Right atrium auricular region (tissue), 2 donors: ENCODE measurements at regions not wholly inside any gene's neighbourhood (a gene's known extent, or its start where the extent isn't known, plus 50 kb on each side); places are given as distances from the start of the nearest gene placed in this dataset.
"Not testable (repeated sequence)": the region's sequence is repeated elsewhere in the genome, so short reads cannot be mapped to it uniquely, and the experiment has no call there.

Experiments used
- DNase-seq: peaks from one replicate; pipeline ENCODE4 v3.0.0-alpha.2; 2019; ENCODE audit warnings: low spot score
- H3K27ac ChIP-seq, 2 donors: fragments of 200-600 bp; sonication (generic); 1 replicate in 1 of 2; 2 replicates in 1 of 2; pipeline ENCODE4 v1.5.1; 2016 to 2019
- H3K27me3 ChIP-seq, 2 donors: fragments of 200-600 bp; sonication (generic); one replicate each; pipeline versions ENCODE4 v1.5.1 to v1.6.0; 2017 to 2019
- H3K36me3 ChIP-seq: fragments of 200-600 bp; sonication (generic); one replicate; pipeline ENCODE4 v1.5.1; 2016
- H3K4me1 ChIP-seq, 2 donors: fragments of 200-600 bp; sonication (generic); one replicate each; pipeline versions ENCODE4 v1.5.1 to v1.6.0; 2017 to 2019
- H3K4me3 ChIP-seq, 2 donors: fragments of 200-600 bp; sonication (generic); 1 replicate in 1 of 2; 2 replicates in 1 of 2; pipeline ENCODE4 v1.5.1; 2017 to 2019; ENCODE audit warnings: mild to moderate bottlenecking in 1 of 2, moderate library complexity in 1 of 2
- H3K9me3 ChIP-seq, 2 donors: fragments of 200-600 bp; sonication (generic); one replicate each; pipeline ENCODE4 v1.5.1; 2019
- TF ChIP-seq, protein P1 (sequence below), 2 donors: fragments of 200-600 bp; sonication (generic); IDR thresholded peaks; one replicate each; pipeline ENCODE4 v1.5.1; 2019; ENCODE audit warnings: antibody characterized with exemption in 2 of 2

DNA sequence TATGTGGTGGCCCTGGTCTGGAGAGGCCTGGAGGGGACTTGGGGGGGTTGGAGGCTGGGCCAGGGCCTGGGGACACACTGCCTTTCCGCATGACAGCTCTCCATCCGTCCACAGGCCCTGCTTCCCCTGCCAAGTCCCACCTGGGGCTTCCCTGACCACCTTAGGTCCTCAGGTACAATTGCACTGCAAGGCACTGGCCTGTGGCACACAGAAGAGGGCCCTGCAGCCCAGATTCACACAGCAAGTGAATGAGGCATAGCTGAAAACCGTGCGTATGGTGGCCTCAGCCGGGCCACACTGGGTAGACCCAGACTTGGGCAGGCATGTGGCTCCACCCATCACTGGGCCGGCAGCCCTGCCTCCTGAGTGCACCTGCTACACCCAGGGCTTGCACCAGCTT, 114.2 kb downstream of the TNFRSF13B start:
- not testable (repeated sequence) for H3K27me3 ChIP-seq, H3K4me3 ChIP-seq

DNA sequence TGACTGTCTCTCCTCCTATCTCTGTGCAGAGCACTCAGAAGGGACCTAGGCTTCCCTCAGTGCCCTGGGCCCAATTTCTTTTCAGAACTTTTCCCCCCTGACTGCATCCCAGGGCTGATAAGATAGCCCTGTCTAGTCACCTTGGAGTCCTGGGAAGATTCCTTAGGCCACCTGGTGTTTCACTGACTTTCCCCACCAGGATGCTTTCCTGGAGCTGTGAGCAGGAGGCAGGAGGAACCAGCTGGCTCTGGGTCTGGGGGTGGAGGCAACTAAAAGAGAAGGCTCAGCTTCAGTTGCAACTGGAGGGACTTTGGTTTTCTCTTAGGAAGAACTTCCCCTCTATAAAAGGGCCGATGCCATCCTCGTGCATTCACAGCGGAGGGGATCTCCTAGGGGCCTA, 115.1 kb downstream of the TNFRSF13B start:
- not testable (repeated sequence) for H3K9me3 ChIP-seq, H3K4me1 ChIP-seq, DNase-seq, H3K36me3 ChIP-seq, H3K27ac ChIP-seq, H3K4me3 ChIP-seq, H3K27me3 ChIP-seq

More for the DNA sequence above, 114.2 kb downstream of the TNFRSF13B start:
- not testable (repeated sequence) for H3K9me3 ChIP-seq, H3K27ac ChIP-seq, H3K36me3 ChIP-seq, DNase-seq, H3K4me1 ChIP-seq

DNA sequence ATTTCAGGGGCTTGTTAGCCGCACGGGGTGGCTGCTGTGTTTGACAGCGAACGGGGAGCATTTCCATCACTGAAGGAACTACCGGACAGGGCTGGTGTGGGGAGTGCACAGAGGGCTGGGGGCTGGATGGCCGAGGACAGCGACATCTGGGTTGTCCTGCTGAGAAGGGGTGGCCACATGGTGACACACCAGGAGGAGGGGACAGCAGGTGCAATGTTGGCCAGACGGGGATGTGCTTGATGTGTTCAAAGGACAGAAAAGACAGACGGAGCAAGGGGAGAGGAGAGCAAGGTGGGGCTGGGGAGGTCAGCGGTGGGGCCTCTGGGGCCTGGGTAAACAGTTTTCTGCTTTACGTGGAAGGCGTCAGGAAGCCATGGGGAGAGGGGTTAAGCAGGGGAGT, 115.7 kb downstream of the TNFRSF13B start:
- not testable (repeated sequence) for H3K36me3 ChIP-seq, H3K27ac ChIP-seq, H3K4me1 ChIP-seq, H3K9me3 ChIP-seq, H3K4me3 ChIP-seq, H3K27me3 ChIP-seq, DNase-seq

DNA sequence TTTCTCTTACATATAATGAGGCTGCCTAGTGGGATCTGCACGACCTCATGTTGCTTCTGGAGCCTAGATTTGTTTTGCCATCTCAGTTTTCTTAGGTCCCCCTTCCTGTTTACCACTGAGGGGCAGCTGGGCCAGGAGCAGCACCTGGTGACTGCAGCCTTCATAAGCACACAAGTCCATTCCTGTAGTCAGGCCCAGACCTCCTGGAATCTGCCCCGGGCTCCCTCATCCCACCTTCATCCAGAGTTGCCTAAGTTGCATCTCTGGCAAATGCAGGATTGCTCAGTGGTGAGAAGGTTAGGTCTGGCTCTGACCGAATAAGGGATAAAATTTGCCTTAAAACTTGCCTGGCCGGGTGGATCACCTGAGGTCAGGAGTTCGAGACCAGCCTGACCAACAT, 117.3 kb downstream of the TNFRSF13B start:
- not testable (repeated sequence) for H3K27me3 ChIP-seq, H3K27ac ChIP-seq, DNase-seq, H3K4me1 ChIP-seq, H3K36me3 ChIP-seq, H3K9me3 ChIP-seq, H3K4me3 ChIP-seq

DNA sequence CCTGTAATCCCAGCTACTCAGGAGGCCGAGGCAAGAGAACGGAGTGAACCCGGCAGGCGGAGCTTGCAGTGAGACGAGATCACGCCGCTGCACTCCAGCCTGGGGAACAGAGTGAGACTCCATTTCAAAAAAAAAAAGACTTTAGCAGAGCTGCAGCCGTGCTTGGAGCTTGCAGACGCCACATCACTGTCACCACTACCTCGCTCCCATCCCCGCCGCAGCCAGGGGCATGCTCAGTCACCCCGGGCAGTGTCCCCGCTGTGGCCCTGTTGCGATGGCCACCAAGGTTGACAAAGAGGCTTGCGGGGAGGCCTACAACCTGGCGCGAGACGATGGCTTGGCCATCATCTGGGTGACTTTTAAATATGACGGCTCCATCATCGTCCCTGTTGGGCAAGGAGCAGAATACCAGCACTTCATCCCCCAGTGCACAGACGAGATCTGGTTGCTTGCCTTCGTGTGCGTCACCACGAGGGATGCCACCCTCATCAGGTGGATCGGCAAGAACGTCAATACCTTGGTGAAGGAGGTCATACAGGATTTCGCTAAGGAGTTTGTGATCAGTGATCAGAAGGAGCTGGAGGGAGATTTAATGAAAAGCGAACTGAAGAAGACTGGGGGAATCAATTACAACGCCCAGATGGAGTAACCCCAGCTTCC, 118.1 kb downstream of the TNFRSF13B start:
- H3K27ac ChIP-seq = no peak overlapping the region
- TF ChIP-seq, protein P1, sequence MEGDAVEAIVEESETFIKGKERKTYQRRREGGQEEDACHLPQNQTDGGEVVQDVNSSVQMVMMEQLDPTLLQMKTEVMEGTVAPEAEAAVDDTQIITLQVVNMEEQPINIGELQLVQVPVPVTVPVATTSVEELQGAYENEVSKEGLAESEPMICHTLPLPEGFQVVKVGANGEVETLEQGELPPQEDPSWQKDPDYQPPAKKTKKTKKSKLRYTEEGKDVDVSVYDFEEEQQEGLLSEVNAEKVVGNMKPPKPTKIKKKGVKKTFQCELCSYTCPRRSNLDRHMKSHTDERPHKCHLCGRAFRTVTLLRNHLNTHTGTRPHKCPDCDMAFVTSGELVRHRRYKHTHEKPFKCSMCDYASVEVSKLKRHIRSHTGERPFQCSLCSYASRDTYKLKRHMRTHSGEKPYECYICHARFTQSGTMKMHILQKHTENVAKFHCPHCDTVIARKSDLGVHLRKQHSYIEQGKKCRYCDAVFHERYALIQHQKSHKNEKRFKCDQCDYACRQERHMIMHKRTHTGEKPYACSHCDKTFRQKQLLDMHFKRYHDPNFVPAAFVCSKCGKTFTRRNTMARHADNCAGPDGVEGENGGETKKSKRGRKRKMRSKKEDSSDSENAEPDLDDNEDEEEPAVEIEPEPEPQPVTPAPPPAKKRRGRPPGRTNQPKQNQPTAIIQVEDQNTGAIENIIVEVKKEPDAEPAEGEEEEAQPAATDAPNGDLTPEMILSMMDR (IDR thresholded peaks at IDR 0.05) = no peak
- no peaks in the 10 kb centered on the region for H3K9me3 ChIP-seq
- no peak overlapping the region for H3K4me3 ChIP-seq
- H3K4me1 ChIP-seq = no peaks in the 10 kb centered on the region
- DNase-seq = no peak
- no peaks in the 10 kb centered on the region for H3K27me3 ChIP-seq
- H3K36me3 ChIP-seq = no peaks in the 10 kb centered on the region

DNA sequence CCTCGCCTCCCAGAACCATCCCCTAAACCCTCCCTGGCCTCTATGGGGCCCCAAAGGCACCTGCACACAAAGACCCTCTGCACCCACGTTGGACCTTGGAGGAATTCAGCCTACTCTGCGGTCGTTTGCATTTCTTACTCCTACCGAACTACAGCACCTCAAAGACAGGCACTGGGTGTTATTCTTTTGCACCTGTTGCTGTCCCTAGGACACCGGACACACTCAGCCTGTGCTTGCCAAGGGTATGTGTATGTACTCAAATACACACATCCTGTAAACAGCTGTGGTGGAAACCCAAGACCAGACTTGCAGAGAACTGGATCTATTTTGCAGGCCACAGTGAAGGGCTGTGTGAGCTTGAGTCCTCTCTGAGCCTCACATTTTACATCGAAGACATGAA, 122.1 kb downstream of the TNFRSF13B start:
- H3K27me3 ChIP-seq, H3K4me1 ChIP-seq, H3K36me3 ChIP-seq, DNase-seq, H3K27ac ChIP-seq, H3K4me3 ChIP-seq, H3K9me3 ChIP-seq: not testable (repeated sequence)

DNA sequence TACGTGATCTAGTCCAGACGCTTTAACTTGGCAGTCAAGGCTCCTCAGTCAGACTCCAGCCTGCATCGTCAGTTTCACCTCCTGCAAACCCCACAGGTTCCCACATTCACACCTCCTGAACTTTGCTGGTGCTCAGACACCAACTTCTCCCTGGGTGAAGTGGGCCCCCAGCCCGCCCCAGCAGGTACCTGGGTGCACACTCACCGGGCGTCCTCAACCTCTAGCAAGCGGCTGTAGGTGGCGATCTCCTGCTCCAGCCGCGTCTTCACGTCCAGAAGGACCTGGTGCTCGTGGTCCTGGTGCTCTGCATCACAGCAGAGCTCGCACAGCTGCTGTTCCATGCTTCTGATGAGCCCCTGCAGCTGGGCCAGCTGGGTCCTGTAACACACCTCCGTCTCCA, 122.9 kb downstream of the TNFRSF13B start:
- not testable (repeated sequence) for H3K27me3 ChIP-seq, DNase-seq, H3K4me3 ChIP-seq, H3K9me3 ChIP-seq, H3K4me1 ChIP-seq, H3K36me3 ChIP-seq, H3K27ac ChIP-seq

DNA sequence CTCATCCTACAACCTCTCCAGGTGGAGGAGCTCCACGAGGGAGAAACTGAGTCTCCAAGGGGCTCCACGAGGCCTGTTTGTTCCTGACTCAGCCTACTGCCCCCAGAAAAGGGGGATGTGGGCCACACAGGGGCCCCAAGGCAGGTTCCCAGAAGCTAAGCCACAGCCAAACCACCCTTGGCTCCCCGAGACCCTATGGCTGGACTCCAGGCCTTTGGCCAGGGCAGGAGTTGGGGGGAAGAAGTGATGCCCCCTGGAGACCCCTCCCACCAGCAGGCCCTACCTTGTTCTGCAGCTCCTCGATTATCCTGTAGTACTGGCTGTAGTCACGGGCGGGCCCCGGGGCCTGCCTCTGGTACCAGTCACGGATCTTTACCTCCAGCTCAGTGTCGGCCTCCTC, 126.8 kb downstream of the TNFRSF13B start:
- H3K36me3 ChIP-seq, H3K27me3 ChIP-seq, H3K9me3 ChIP-seq, H3K4me3 ChIP-seq, DNase-seq, H3K27ac ChIP-seq, H3K4me1 ChIP-seq: not testable (repeated sequence)

DNA sequence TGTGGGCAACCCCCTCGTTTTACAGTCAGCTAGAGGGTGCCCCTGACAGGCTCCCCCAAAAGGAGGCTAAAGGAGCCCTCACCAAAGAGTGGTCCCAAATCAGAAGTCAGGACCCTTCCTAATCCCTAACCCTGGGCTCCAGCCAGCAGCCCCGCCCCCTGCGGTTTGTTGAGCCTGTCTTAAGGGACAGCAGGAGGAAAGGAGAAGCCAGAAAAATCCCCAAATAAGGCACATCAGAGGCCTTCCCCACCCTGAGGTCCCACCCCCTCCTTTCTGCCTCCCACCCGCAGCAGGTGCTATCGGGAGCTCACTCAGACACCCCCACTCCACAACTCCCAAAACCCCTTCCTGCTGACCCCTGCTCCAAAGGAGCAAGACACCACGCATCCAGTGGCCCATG, 127.2 kb downstream of the TNFRSF13B start:
- not testable (repeated sequence) for H3K9me3 ChIP-seq, H3K27ac ChIP-seq, DNase-seq, H3K36me3 ChIP-seq, H3K4me3 ChIP-seq, H3K4me1 ChIP-seq, H3K27me3 ChIP-seq

DNA sequence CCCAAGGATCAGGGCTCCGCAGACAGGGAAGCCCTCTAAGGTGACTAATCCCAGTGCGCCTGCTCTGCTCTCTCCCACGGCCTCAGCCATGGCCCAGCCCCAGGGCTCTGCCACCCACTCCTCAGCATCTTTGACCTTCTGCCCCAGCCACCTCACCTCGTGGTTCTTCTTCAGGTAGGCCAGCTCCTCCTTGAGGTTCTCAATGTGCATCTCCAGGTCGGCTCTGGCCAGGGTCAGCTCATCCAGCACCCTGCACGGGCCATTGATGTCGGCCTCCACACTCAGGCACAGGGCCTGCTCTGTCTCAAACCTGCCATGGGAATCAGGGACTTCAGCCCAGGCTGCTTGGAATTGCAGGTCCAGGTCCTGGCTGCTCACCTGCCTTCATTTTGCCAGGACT, 128.4 kb downstream of the TNFRSF13B start:
- H3K27ac ChIP-seq, H3K36me3 ChIP-seq, DNase-seq, H3K4me3 ChIP-seq, H3K27me3 ChIP-seq, H3K9me3 ChIP-seq, H3K4me1 ChIP-seq: not testable (repeated sequence)

DNA sequence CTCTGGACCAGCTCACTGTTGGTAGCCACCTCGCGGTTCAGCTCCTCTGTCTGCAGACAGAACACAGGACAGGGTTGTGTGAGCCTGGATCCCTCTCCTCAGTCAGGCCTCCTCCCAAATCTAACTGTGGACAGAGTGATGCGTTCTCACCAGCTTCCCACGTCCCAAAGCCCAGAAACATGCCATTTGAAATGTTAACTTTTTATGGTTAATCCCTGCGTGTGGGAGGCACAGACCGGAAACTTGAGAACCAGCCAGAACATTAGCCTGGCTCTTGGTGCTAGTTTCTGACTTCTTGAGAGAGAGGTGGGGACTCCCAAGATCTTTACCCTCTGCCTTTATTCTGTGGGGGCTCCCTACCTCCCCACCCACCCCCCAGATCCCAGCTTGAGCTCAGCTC, 129.6 kb downstream of the TNFRSF13B start:
- not testable (repeated sequence) for H3K4me3 ChIP-seq, H3K27ac ChIP-seq, H3K27me3 ChIP-seq, DNase-seq, H3K9me3 ChIP-seq, H3K4me1 ChIP-seq, H3K36me3 ChIP-seq

DNA sequence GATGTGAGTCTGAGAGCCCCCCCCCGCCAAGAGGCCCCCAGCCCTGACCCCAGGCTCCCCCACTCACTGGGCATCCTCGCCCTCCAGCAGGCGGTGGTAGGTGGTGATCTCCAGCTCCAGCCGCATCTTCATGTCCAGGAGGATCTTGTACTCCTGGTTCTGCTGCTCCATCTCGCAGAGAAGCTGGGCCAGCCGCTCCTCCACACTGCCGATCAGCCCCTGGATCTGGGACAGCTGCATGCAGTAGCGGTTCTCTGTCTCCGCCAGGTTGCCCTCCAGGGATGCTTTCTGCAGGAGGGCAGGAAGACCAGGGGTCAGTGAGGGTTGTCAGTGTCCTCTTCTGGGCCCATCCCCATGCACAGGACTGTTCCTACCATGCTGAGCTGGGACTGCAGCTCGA, 130.0 kb downstream of the TNFRSF13B start:
- H3K4me1 ChIP-seq, H3K36me3 ChIP-seq, DNase-seq, H3K27ac ChIP-seq, H3K4me3 ChIP-seq, H3K9me3 ChIP-seq, H3K27me3 ChIP-seq: not testable (repeated sequence)

DNA sequence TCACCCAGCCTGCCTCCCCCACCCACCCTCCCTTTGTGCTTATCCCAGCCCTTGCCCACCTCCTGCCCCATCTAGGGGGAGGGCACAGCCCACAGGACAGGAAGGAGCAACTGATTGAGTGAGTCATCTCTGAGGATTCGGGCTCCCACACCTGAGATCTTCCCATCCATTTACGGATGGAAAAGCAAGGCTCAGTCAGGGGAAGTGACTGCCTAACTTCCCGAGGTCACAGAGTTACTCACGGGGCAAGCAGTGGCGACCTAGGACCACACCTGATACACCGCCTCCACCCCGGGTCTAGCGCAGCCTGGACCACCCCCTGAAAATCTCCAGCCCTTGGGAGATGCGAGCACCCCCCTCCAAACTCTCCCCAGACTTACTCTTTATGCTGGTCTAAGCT, 131.7 kb downstream of the TNFRSF13B start:
- not testable (repeated sequence) for H3K36me3 ChIP-seq, H3K4me1 ChIP-seq, H3K4me3 ChIP-seq, H3K9me3 ChIP-seq, H3K27me3 ChIP-seq, DNase-seq, H3K27ac ChIP-seq

DNA sequence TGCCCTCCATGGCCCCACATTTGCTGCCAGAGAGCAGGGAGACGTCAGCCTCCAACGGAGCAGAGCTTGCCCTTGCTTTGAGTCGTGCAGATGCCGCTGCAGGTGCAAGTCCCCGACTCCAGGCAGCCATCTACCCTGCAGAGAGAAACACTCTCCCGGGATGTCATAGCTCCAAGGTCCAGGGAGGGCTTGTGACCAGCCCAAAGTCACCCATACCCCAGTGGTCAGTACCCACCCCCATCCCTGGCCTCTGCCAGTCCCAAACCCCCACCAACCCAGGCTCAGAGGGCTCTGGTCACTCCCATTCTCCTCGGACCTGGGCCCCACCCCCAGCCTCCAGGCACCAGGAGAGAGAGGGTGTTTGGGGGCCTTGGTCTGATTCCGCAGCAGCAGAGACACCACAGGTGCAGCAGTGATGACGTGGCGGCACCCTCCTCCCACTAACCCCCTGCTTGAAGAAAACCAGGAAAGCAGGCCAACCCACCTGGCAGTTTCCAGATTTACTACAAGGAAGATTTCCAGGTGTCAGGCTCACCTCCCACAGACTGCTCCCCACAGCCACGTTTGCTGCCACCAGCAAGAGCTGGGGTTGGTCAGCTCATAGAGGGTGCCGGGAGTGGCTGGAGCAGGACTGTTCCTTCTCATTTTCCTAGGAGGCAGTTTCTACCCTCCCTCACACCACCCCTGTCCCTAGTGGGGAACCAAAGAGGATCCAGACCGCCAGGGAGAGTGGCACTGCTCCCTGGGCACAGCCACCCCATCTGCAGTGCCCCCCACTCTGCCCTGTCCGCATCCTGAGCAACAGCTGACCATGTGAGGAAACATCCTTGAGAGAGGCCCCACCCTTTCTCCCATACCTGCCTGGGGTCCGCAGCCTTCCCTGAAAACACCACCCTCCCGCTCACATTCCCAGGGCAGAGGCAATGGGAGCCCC, 132.4 kb downstream of the TNFRSF13B start:
- H3K36me3 ChIP-seq, H3K27ac ChIP-seq, H3K27me3 ChIP-seq, H3K4me3 ChIP-seq, H3K4me1 ChIP-seq, DNase-seq, H3K9me3 ChIP-seq: not testable (repeated sequence)
